ENCODE measurements at regions not wholly inside any gene's neighbourhood (a gene's known extent, or its start where the extent isn't known, plus 50 kb on each side); places are given as distances from the start of the nearest gene placed in this dataset.

GRCh38 chr20:10798811-10799210, 125.0 kb upstream of the JAG1 start (continued):
- TF ChIP-seq, protein P1, sequence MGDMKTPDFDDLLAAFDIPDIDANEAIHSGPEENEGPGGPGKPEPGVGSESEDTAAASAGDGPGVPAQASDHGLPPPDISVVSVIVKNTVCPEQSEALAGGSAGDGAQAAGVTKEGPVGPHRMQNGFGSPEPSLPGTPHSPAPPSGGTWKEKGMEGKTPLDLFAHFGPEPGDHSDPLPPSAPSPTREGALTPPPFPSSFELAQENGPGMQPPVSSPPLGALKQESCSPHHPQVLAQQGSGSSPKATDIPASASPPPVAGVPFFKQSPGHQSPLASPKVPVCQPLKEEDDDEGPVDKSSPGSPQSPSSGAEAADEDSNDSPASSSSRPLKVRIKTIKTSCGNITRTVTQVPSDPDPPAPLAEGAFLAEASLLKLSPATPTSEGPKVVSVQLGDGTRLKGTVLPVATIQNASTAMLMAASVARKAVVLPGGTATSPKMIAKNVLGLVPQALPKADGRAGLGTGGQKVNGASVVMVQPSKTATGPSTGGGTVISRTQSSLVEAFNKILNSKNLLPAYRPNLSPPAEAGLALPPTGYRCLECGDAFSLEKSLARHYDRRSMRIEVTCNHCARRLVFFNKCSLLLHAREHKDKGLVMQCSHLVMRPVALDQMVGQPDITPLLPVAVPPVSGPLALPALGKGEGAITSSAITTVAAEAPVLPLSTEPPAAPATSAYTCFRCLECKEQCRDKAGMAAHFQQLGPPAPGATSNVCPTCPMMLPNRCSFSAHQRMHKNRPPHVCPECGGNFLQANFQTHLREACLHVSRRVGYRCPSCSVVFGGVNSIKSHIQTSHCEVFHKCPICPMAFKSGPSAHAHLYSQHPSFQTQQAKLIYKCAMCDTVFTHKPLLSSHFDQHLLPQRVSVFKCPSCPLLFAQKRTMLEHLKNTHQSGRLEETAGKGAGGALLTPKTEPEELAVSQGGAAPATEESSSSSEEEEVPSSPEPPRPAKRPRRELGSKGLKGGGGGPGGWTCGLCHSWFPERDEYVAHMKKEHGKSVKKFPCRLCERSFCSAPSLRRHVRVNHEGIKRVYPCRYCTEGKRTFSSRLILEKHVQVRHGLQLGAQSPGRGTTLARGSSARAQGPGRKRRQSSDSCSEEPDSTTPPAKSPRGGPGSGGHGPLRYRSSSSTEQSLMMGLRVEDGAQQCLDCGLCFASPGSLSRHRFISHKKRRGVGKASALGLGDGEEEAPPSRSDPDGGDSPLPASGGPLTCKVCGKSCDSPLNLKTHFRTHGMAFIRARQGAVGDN (IDR thresholded peaks at IDR 0.05) = no peak
- no peak for TF ChIP-seq KDM1A (IDR thresholded peaks at IDR 0.05; ENCODE audit: borderline replicate concordance)
- no peak for TF ChIP-seq WRNIP1 (IDR thresholded peaks at IDR 0.05; ENCODE audit: borderline replicate concordance, low read depth, low read length)
- TF ChIP-seq SMARCA5 (IDR thresholded peaks at IDR 0.05) = no peak
- no peak for TF ChIP-seq MAX (IDR thresholded peaks at IDR 0.05; ENCODE audit: low read depth, low read length)
- TF ChIP-seq EZH2 (IDR thresholded peaks at IDR 0.05; ENCODE audit: borderline replicate concordance, control insufficient read depth, low read depth, low read length) = no peak

- RAD21 ChIA-PET (ENCODE audit: unreplicated experiment) = no interaction called here
- TF ChIP-seq, protein P2, sequence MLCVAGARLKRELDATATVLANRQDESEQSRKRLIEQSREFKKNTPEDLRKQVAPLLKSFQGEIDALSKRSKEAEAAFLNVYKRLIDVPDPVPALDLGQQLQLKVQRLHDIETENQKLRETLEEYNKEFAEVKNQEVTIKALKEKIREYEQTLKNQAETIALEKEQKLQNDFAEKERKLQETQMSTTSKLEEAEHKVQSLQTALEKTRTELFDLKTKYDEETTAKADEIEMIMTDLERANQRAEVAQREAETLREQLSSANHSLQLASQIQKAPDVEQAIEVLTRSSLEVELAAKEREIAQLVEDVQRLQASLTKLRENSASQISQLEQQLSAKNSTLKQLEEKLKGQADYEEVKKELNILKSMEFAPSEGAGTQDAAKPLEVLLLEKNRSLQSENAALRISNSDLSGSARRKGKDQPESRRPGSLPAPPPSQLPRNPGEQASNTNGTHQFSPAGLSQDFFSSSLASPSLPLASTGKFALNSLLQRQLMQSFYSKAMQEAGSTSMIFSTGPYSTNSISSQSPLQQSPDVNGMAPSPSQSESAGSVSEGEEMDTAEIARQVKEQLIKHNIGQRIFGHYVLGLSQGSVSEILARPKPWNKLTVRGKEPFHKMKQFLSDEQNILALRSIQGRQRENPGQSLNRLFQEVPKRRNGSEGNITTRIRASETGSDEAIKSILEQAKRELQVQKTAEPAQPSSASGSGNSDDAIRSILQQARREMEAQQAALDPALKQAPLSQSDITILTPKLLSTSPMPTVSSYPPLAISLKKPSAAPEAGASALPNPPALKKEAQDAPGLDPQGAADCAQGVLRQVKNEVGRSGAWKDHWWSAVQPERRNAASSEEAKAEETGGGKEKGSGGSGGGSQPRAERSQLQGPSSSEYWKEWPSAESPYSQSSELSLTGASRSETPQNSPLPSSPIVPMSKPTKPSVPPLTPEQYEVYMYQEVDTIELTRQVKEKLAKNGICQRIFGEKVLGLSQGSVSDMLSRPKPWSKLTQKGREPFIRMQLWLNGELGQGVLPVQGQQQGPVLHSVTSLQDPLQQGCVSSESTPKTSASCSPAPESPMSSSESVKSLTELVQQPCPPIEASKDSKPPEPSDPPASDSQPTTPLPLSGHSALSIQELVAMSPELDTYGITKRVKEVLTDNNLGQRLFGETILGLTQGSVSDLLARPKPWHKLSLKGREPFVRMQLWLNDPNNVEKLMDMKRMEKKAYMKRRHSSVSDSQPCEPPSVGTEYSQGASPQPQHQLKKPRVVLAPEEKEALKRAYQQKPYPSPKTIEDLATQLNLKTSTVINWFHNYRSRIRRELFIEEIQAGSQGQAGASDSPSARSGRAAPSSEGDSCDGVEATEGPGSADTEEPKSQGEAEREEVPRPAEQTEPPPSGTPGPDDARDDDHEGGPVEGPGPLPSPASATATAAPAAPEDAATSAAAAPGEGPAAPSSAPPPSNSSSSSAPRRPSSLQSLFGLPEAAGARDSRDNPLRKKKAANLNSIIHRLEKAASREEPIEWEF (IDR thresholded peaks at IDR 0.05; ENCODE audit: insufficient replicate concordance, low read depth, low read length) = no peak
- no peak for TF ChIP-seq ESRRA (IDR thresholded peaks at IDR 0.05; ENCODE audit: low read length)
- TF ChIP-seq SMARCA5 (IDR thresholded peaks at IDR 0.05) = no peak
- no peak for TF ChIP-seq ASH2L (IDR thresholded peaks at IDR 0.05; ENCODE audit: borderline replicate concordance, low read depth)
- TF ChIP-seq, protein P3, sequence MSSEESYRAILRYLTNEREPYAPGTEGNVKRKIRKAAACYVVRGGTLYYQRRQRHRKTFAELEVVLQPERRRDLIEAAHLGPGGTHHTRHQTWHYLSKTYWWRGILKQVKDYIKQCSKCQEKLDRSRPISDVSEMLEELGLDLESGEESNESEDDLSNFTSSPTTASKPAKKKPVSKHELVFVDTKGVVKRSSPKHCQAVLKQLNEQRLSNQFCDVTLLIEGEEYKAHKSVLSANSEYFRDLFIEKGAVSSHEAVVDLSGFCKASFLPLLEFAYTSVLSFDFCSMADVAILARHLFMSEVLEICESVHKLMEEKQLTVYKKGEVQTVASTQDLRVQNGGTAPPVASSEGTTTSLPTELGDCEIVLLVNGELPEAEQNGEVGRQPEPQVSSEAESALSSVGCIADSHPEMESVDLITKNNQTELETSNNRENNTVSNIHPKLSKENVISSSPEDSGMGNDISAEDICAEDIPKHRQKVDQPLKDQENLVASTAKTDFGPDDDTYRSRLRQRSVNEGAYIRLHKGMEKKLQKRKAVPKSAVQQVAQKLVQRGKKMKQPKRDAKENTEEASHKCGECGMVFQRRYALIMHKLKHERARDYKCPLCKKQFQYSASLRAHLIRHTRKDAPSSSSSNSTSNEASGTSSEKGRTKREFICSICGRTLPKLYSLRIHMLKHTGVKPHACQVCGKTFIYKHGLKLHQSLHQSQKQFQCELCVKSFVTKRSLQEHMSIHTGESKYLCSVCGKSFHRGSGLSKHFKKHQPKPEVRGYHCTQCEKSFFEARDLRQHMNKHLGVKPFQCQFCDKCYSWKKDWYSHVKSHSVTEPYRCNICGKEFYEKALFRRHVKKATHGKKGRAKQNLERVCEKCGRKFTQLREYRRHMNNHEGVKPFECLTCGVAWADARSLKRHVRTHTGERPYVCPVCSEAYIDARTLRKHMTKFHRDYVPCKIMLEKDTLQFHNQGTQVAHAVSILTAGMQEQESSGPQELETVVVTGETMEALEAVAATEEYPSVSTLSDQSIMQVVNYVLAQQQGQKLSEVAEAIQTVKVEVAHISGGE (CRISPR knock-in tag; IDR thresholded peaks at IDR 0.05) = no peak
Measured at GRCh38 chr20:10799735-10800134, 125.9 kb upstream of the JAG1 start.

More at GRCh38 chr20:10799735-10800134, 125.9 kb upstream of the JAG1 start:
- H4K20me1 ChIP-seq (ENCODE audit: control insufficient read depth, insufficient read depth) = no peaks in the 10 kb centered on the region
- BruUV-seq (replicated peaks) = no TSS peak
- no peaks in the 10 kb centered on the region for H3K36me3 ChIP-seq (ENCODE audit: control insufficient read depth in 2 of 2, insufficient read depth in 2 of 2, low read length in 1 of 2)
- no peaks in the 10 kb centered on the region; the same call in 2 of the 3 replicates for H3K9me3 ChIP-seq (replicated peaks; ENCODE audit: control insufficient read depth, insufficient read depth, low read length)
- ChIA-PET POLR2A (no interaction called here), SMC1A (ENCODE audit: uncharacterized antibody, unreplicated experiment) (no interaction called here), CTCF (no interaction called here)
- DNase-seq (ENCODE audit: low read depth, low spot score) = no peak
- ATAC-seq = no peak
- no peak overlapping the region for H3K4me3 ChIP-seq
- 20% methylated on average over 2 of the region's 2 CpGs for WGBS (ENCODE audit: insufficient coverage, insufficient replicate concordance, low lambda C conversion rate, missing lambda C conversion rate)
- H2AFZ ChIP-seq (ENCODE audit: control insufficient read depth, low read depth, low read length) = no peak overlapping the region
- H3K4me2 ChIP-seq (ENCODE audit: control insufficient read depth, insufficient read depth) = no peak overlapping the region
- intact Hi-C loops (cut with micrococcal nuclease; ENCODE audit: unreplicated experiment) (no loop called here), in situ Hi-C loops (cut with MboI) (no loop called here)
- H3K79me2 ChIP-seq (ENCODE audit: control insufficient read depth, insufficient read depth, low read length) = no peaks in the 10 kb centered on the region
- H3K27ac ChIP-seq (ENCODE audit: control insufficient read depth, insufficient read depth) = no peak overlapping the region
- no peak overlapping the region for H3K9ac ChIP-seq (ENCODE audit: control insufficient read depth, insufficient read depth, low read length)
- no peak for FAIRE-seq
- no peaks in the 10 kb centered on the region; a peak in 2 of 4 replicates for H3K27me3 ChIP-seq (replicated peaks in 1 of 2; ENCODE audit: control insufficient read depth in 2 of 2, insufficient read depth in 2 of 2, low read length in 1 of 2)
- H3K4me1 ChIP-seq (ENCODE audit: control insufficient read depth, insufficient read depth, low read length) = no peaks in the 10 kb centered on the region

Measured in GM12878 (cell line).